K562 (cell line): ENCODE measurements at regions not wholly inside any gene's neighbourhood (a gene's known extent, or its start where the extent isn't known, plus 50 kb on each side); places are given as distances from the start of the nearest gene placed in this dataset.

Experiments used
- ATAC-seq: fragments of 200-7000 bp; cut with Tn5 transposase; 3 replicates; pipeline ENCODE4 v1.9.1; 2020; ENCODE audit warnings: moderate library complexity
- BruUV-seq: library from RNA; stranded (reverse); fragments of 400-500 nt; replicated peaks from 2 replicates; lab custom pipeline; 2021; lab: Mats Ljungman, UMichigan
- CTCF ChIA-PET: fragments of 300-600 bp; formaldehyde crosslinking; extraction: SDS; loops from one replicate; lab custom pipeline; 2021; ENCODE audit warnings: low intra/inter-chr PET ratio; lab: Yijun Ruan, JAX
- POLR2A ChIA-PET: fragments of 300-600, 350-650 bp; sonication (Branson Sonifier 250); formaldehyde crosslinking; extraction: SDS; loops from one replicate; lab custom pipeline; 2021; ENCODE audit warnings: antibody characterized with exemption, inconsistent platforms; lab: Yijun Ruan, JAX
- DNase-seq, 4 experiments: peaks; one replicate each; pipeline versions ENCODE4 v3.0.0 to v3.0.0-alpha.2; 2011 to 2018; ENCODE audit warnings: low spot score in 3 of 4, mixed read lengths in 3 of 4; ENCODE audit errors: extremely low read depth in 1 of 4
- FAIRE-seq: peaks from 2 replicates; lab custom pipeline; 2011; peaks lifted over from hg19 to GRCh38; lab: Jason Lieb, UNC
- H2AFZ ChIP-seq: 2 replicates; pipeline ENCODE4 v1.6.0; 2011; ENCODE audit warnings: low read depth, low read length, control low read depth, inconsistent platforms
- H3K27ac ChIP-seq: fragments of 200-600 bp; 3 replicates; pipeline ENCODE4 v1.8.0; 2011; ENCODE audit warnings: low read depth, mild to moderate bottlenecking, control low read depth, inconsistent platforms, low read length, moderate library complexity, mixed read lengths; ENCODE audit errors: extremely low read depth
- H3K27me3 ChIP-seq, 2 experiments: fragments of 300-600 bp in 1 of 2; 2 replicates in 1 of 2; 3 replicates in 1 of 2; pipeline versions ENCODE4 v1.6.0 to v1.8.0; 2011; ENCODE audit warnings: inconsistent platforms in 2 of 2, low read length in 2 of 2, mild to moderate bottlenecking in 1 of 2, mixed read lengths in 1 of 2, moderate library complexity in 1 of 2; ENCODE audit not compliant: control insufficient read depth in 2 of 2, insufficient read depth in 2 of 2
- H3K36me3 ChIP-seq: fragments of 300-600 bp; 3 replicates; pipeline ENCODE4 v1.8.0; 2011; ENCODE audit warnings: mild to moderate bottlenecking, low read length, inconsistent platforms; ENCODE audit not compliant: control insufficient read depth, insufficient read depth
- H3K4me1 ChIP-seq, 2 experiments: fragments of 200-600 bp in 1 of 2; replicated peaks in 1 of 2; 2 replicates in 1 of 2; 3 replicates in 1 of 2; pipeline versions ENCODE4 v1.5.1 to v1.8.0; 2011; ENCODE audit warnings: inconsistent platforms in 2 of 2, low read length in 2 of 2, mild to moderate bottlenecking in 1 of 2, mixed read lengths in 1 of 2, moderate library complexity in 1 of 2; ENCODE audit not compliant: control insufficient read depth in 2 of 2, insufficient read depth in 2 of 2
- H3K4me2 ChIP-seq: 2 replicates; pipeline ENCODE4 v1.6.1; 2011; ENCODE audit warnings: low read length, control low read depth, inconsistent platforms, mixed read lengths; ENCODE audit not compliant: insufficient read depth
- H3K4me3 ChIP-seq: fragments of 200-600 bp; sonication (generic), shearing (Covaris generic); 2 replicates; pipeline ENCODE4 v1.5.1; 2016; ENCODE audit warnings: control low read depth, inconsistent platforms
- H3K79me2 ChIP-seq: fragments of 200-600 bp; 3 replicates; pipeline ENCODE4 v1.8.0; 2011; ENCODE audit warnings: low read length, inconsistent platforms; ENCODE audit not compliant: control insufficient read depth, insufficient read depth
- H3K9ac ChIP-seq, 2 experiments: 2 replicates each; pipeline versions ENCODE4 v1.6.0 to v1.6.1; 2011; ENCODE audit warnings: low read depth in 2 of 2, low read length in 2 of 2, control low read depth in 1 of 2, inconsistent platforms in 1 of 2, mild to moderate bottlenecking in 1 of 2, mixed read lengths in 1 of 2; ENCODE audit not compliant: insufficient read depth in 1 of 2
- H3K9me1 ChIP-seq: one replicate; pipeline ENCODE4 v1.6.0; 2011; ENCODE audit warnings: inconsistent platforms, mild to moderate bottlenecking, low read length, moderate library complexity; ENCODE audit not compliant: control insufficient read depth, insufficient read depth
- H3K9me3 ChIP-seq: replicated peaks from 2 replicates; pipeline ENCODE4 v1.5.1; 2011; ENCODE audit warnings: low read depth, low read length, inconsistent platforms; ENCODE audit not compliant: control insufficient read depth, insufficient read depth
- H4K20me1 ChIP-seq: replicated peaks from 2 replicates; pipeline ENCODE4 v1.6.1; 2011; ENCODE audit warnings: low read length, inconsistent platforms, mixed read lengths; ENCODE audit not compliant: control insufficient read depth, insufficient read depth
- CHCHD3 ChIP-seq: fragments of 250-450 bp; sonication (Bioruptor Pico); IDR thresholded peaks from 2 replicates; pipeline ENCODE4 v2.1.2; 2022; ENCODE audit warnings: mild to moderate bottlenecking
- DPF2 ChIP-seq: fragments of 450-650 bp; IDR thresholded peaks from 2 replicates; pipeline ENCODE4 v1.6.1; 2016
- EHMT2 ChIP-seq: fragments of 450-650 bp; IDR thresholded peaks from 2 replicates; pipeline ENCODE4 v1.6.1; 2018; ENCODE audit warnings: antibody characterized with exemption
- ETS2 ChIP-seq: IDR thresholded peaks from 2 replicates; pipeline ENCODE4 v1.6.1; 2016; ENCODE audit warnings: borderline replicate concordance, missing genetic modification characterization, mild to moderate bottlenecking, moderate library complexity, missing compliant biosample characterization; ENCODE audit not compliant: poor library complexity, severe bottlenecking
- FOXJ3 ChIP-seq: sonication (generic); formaldehyde crosslinking; IDR thresholded peaks from 2 replicates; pipeline ENCODE4 v1.4.0; 2020; ENCODE audit warnings: mild to moderate bottlenecking, missing genetic modification reagents
- GATA2 ChIP-seq: sonication (generic); formaldehyde crosslinking; IDR thresholded peaks from 2 replicates; pipeline ENCODE4 v1.4.0; 2020; ENCODE audit warnings: mild to moderate bottlenecking, missing genetic modification reagents
- LARP7 ChIP-seq: fragments of 450-650 bp; IDR thresholded peaks from 2 replicates; pipeline ENCODE4 v1.6.1; 2016
- PCBP2 ChIP-seq: fragments of 200-400 bp; formaldehyde crosslinking; IDR thresholded peaks from 2 replicates; pipeline ENCODE4 v1.6.1; 2018; ENCODE audit warnings: low read length, low read depth, mild to moderate bottlenecking, moderate library complexity; ENCODE audit not compliant: poor library complexity, severe bottlenecking
- RBBP5 ChIP-seq: fragments of 200-600 bp; sonication (generic); IDR thresholded peaks from 2 replicates; pipeline ENCODE4 v1.6.1; 2012; ENCODE audit warnings: borderline replicate concordance, mild to moderate bottlenecking, low read length, control low read depth, inconsistent platforms; ENCODE audit not compliant: insufficient read depth, poor library complexity, severe bottlenecking
- TAF1 ChIP-seq: IDR thresholded peaks from 2 replicates; pipeline ENCODE4 v1.6.1; 2011; ENCODE audit warnings: mild to moderate bottlenecking, low read length, moderate library complexity; ENCODE audit not compliant: insufficient read depth, control insufficient read depth, severe bottlenecking; ENCODE audit errors: extremely low read depth
- U2AF1 ChIP-seq: fragments of 200-400 bp; formaldehyde crosslinking; optimal IDR thresholded peaks from 2 replicates; pipeline ENCODE3; 2017; ENCODE audit warnings: mild to moderate bottlenecking, low read depth, low read length, moderate library complexity
- ZNF124 ChIP-seq: sonication (generic); formaldehyde crosslinking; IDR thresholded peaks from 2 replicates; pipeline ENCODE4 v1.8.1; 2022; ENCODE audit warnings: missing genetic modification reagents
- WGBS: fragments of 100-300 bp; shearing (Covaris generic); methylation state at CpG from one replicate; pipeline ENCODE4 v1.1.6; 2016; ENCODE audit warnings: low coverage, mixed read lengths; ENCODE audit not compliant: insufficient coverage; ENCODE audit errors: missing lambda C conversion rate; 5-methylcytosine and 5-hydroxymethylcytosine counted together
- in situ Hi-C: fragments of 300-500 bp; cut with MboI; formaldehyde crosslinking; loops from 4 replicates; pipeline ENCODE4 v1.15.0; 2018; ENCODE audit warnings: inconsistent platforms, mixed read lengths
- intact Hi-C: fragments of 100-400 bp; cut with micrococcal nuclease; formaldehyde crosslinking; loops from 2 replicates; pipeline ENCODE4 v1.14.2; 2022
- TF ChIP-seq, protein P1 (sequence below): IDR thresholded peaks from 2 replicates; pipeline ENCODE4 v1.6.1; 2016; ENCODE audit warnings: missing genetic modification characterization, missing compliant biosample characterization
- TF ChIP-seq, protein P2 (sequence below): sonication (generic); formaldehyde crosslinking; IDR thresholded peaks from 2 replicates; pipeline ENCODE4 v1.8.1; 2022; ENCODE audit warnings: missing genetic modification reagents
- TF ChIP-seq, protein P3 (sequence below): fragments of 450-650 bp; IDR thresholded peaks from 2 replicates; pipeline ENCODE4 v1.6.1; 2016; ENCODE audit warnings: missing biosample characterization, missing genetic modification characterization

DNA sequence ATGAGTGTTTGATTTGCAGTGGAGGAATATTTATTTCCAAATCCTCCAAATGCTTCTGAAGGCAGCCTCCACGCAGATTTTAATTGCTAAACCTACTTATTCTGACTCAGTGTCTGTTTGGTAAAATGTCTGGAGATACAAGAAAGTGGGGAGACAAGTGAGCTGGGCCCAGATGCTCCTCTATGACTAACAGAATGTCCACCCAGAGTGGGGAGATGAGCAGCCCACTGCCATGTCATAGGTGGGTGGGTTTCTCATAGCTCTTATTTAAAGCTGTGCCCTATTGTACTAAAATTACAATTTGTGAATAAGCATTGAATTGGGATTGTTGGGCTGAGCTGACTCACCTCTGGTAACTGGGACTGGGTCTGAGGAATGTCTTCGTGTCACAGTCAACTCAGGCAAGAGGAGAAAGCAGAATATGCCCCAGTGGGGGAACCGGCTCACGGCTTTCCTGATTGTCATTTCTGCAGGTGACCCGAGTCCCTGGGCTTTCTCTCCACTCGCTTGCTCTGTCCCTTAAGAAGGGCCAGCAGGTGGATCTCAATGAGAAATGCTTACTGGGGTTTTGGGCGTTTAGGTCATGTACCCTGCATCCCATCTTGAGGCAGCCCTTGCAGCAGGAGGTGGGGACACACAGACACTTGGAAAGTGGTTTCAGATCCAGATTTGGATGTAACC, 116.3 kb upstream of the SPRED2 start:
- H3K4me2 ChIP-seq, result no peak overlapping the region
- FAIRE-seq (no peak), ATAC-seq (no peak), DNase-seq (no peak)
- no peaks in the 10 kb centered on the region for H3K79me2 ChIP-seq
- BruUV-seq, result no TSS peak
- peaks cover 3 to 7% of the 10 kb centered on the region in 2 experiments; a peak in 4 of 5 replicates for H3K4me1 ChIP-seq
- H3K27me3 ChIP-seq, result no peaks in the 10 kb centered on the region
- no peak overlapping the region for H3K9ac ChIP-seq
- no peaks in the 10 kb centered on the region for H4K20me1 ChIP-seq
- H3K36me3 ChIP-seq, result no peaks in the 10 kb centered on the region
- no peak overlapping the region for H3K27ac ChIP-seq
- H3K9me1 ChIP-seq, result no peaks in the 10 kb centered on the region
- in situ Hi-C loops, result loop anchor here (5.0 kb wide), 1 partner anchor 286 kb away; no protein-coding TSS in a partner anchor
- no peaks in the 10 kb centered on the region for H3K9me3 ChIP-seq
- 47% methylated on average over 7 of the region's 7 CpGs for WGBS
- ChIA-PET POLR2A (interaction anchor here (1.1 to 3.1 kb wide), 4 partner anchors 9 to 321 kb away, joined by 3 to 14 read pairs (median 5); partner anchors contain the start of gene ACTR2), CTCF (no interaction called here)
- H2AFZ ChIP-seq, result no peak overlapping the region
- intact Hi-C loops, result no loop called here
- H3K4me3 ChIP-seq, result no peak overlapping the region
- TF ChIP-seq CHCHD3 (CRISPR knock-in tag), result no peak
- no peak for TF ChIP-seq U2AF1
- TF ChIP-seq TAF1, result no peak
- no peak for TF ChIP-seq EHMT2
- TF ChIP-seq FOXJ3 (CRISPR knock-in tag), result no peak
- TF ChIP-seq GATA2 (CRISPR knock-in tag), result no peak
- TF ChIP-seq, protein P1, sequence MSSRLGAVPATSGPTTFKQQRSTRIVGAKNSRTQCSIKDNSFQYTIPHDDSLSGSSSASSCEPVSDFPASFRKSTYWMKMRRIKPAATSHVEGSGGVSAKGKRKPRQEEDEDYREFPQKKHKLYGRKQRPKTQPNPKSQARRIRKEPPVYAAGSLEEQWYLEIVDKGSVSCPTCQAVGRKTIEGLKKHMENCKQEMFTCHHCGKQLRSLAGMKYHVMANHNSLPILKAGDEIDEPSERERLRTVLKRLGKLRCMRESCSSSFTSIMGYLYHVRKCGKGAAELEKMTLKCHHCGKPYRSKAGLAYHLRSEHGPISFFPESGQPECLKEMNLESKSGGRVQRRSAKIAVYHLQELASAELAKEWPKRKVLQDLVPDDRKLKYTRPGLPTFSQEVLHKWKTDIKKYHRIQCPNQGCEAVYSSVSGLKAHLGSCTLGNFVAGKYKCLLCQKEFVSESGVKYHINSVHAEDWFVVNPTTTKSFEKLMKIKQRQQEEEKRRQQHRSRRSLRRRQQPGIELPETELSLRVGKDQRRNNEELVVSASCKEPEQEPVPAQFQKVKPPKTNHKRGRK (tag), result no peak
- TF ChIP-seq LARP7, result no peak
- TF ChIP-seq ETS2 (tag), result no peak
- TF ChIP-seq ZNF124 (CRISPR knock-in tag), result no peak
- TF ChIP-seq, protein P2, sequence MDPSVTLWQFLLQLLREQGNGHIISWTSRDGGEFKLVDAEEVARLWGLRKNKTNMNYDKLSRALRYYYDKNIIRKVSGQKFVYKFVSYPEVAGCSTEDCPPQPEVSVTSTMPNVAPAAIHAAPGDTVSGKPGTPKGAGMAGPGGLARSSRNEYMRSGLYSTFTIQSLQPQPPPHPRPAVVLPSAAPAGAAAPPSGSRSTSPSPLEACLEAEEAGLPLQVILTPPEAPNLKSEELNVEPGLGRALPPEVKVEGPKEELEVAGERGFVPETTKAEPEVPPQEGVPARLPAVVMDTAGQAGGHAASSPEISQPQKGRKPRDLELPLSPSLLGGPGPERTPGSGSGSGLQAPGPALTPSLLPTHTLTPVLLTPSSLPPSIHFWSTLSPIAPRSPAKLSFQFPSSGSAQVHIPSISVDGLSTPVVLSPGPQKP (CRISPR knock-in tag), result no peak
- no peak for TF ChIP-seq DPF2
- TF ChIP-seq, protein P3, sequence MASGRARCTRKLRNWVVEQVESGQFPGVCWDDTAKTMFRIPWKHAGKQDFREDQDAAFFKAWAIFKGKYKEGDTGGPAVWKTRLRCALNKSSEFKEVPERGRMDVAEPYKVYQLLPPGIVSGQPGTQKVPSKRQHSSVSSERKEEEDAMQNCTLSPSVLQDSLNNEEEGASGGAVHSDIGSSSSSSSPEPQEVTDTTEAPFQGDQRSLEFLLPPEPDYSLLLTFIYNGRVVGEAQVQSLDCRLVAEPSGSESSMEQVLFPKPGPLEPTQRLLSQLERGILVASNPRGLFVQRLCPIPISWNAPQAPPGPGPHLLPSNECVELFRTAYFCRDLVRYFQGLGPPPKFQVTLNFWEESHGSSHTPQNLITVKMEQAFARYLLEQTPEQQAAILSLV (tag), result no peak
- no peak for TF ChIP-seq PCBP2
- TF ChIP-seq RBBP5, result no peak
